Urothelium cell line (cell line): ENCODE measurements at regions not wholly inside any gene's neighbourhood (a gene's known extent, or its start where the extent isn't known, plus 50 kb on each side); places are given as distances from the start of the nearest gene placed in this dataset.
A peak's percentile ranks its signal among the peaks of the same experiment; 100 is the strongest.
"Not testable (repeated sequence)": the region's sequence is repeated elsewhere in the genome, so short reads cannot be mapped to it uniquely, and the experiment has no call there.

Experiments
- DNase-seq: peaks from one replicate; pipeline ENCODE4 v3.0.0; 2011; ENCODE audit warnings: low spot score, mixed read lengths
- FAIRE-seq: peaks from 2 replicates; lab custom pipeline; 2011; peaks lifted over from hg19 to GRCh38; lab: Jason Lieb, UNC

DNA sequence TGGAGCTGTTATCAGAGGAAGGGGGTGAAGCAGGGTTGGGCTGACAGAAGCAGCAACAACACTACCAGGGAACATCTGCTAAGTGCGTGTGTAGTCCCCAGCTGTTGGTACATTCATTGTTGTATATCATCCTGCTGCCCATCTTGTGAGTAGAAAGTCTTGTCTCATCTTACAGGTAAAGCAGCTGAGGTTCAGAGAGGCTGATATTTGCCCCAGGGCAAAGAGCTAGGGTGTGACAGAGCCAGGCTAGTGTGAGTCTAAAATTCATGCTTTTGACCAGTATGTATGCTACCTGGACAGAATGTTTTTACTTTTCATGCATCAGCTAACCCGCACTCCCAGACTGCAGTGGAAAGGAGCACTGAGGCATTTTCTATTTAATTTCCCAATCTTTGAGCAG lies 221.6 kb downstream of the STK31 start:
- no peak for FAIRE-seq
- DNase-seq, result no peak

DNA sequence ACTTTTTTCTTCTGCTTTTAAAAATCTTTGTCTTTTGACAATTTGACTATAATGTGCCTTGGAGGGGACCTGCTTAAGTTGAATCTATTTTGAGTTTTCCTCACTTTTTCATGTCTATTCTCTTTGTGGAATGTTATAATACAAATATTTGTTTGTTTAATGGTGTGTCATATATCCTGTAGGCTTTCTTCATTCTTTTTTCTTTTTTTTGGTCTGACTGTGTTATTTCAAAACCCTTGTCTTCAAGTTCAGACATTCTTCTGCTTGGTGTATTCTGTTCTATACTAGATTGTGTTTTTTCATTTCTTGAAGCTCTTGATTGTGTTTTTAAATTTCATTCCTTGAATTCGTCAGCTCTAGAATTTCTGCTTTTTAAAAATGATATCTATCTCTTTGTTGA lies 228.2 kb downstream of the STK31 start:
- DNase-seq (no peak), FAIRE-seq (no peak)

DNA sequence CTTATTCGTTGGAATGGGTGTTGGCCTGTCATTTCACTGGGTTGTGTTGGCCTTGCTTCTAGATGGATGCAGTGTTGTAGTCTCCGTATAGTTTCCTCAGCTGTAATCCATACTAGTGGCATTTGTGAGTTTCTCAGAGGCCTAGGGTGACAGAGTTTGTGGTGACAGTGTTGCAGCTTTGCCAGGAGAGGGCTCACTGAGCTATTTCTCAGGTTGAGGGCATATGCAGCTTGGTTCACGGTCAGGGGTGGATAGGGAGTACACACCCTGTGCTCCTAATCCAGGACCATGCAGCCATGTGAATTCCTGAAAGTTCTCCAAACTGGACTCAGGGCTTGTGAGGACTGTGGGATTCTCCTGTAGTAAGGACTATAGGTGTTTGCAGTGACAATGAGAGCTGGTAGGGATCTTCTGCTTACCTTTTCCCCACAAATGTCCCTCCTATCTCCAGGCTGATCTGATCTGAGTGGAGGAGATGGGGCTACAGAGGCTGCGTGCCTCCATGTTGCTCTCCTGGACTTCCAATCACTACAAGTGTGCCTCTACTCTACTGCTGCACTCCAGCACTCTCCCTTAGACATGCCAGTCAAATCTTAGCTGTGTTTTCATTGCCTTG lies 229.0 kb downstream of the STK31 start:
- DNase-seq (peak; percentile 64), FAIRE-seq (peak; percentile 96)

DNA sequence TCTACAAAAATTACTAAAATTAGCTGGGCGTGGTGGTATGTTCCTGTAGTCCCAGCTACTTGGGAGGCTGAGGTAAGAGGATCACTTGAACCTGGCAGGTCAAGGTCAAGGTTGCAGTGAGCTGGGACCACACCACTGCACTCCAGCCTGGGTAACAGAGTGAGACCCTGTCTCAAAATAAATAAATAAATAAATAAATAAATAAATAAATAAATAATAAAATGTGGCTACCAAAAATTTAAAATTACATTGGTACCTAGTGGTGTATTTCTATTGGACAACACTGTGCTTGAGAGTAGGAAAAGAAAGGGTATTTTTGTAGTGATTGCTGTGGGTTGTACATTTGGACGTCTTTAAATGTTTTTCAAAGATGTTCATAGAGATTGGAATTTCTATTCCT lies 229.7 kb downstream of the STK31 start:
- DNase-seq, FAIRE-seq: not testable (repeated sequence)

DNA sequence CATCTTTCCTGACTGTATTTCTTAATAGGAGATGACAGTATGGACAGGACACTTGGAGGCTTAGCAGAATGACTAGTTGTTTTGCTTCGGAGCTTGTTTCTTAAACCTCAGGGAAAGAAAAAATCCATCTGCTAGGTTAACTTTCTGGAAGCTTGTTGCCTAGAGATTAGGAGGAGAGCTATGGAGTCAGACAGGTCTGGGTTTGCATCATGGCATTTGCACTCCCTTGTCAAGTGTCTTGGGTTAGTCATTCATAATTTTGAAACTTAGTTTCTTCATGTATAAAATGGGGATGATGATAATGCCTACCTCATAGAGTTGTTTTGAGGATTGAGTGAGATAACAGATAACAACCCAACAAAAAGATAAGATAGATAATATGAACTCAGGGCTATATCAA lies 231.5 kb downstream of the STK31 start:
- DNase-seq, result no peak
- no peak for FAIRE-seq

DNA sequence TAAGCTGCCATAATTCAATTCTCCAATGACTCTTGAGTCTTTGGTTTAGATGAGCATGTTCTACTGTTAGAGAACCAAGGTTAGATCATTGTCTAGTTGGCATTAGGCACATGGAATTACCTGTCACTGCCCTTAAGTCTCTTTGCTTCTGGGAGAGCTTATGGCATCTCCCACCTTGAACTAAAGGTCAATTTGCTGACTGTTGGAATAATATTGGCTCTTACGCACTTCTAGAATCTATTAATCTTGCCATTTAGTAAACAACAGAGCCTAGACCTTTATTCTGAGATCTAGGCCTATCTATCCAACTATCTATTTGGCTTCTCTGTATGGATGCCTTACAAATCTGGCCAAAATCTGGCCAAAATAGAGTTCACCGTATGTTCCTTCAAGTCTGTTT lies 232.0 kb downstream of the STK31 start:
- FAIRE-seq (no peak), DNase-seq (no peak)

DNA sequence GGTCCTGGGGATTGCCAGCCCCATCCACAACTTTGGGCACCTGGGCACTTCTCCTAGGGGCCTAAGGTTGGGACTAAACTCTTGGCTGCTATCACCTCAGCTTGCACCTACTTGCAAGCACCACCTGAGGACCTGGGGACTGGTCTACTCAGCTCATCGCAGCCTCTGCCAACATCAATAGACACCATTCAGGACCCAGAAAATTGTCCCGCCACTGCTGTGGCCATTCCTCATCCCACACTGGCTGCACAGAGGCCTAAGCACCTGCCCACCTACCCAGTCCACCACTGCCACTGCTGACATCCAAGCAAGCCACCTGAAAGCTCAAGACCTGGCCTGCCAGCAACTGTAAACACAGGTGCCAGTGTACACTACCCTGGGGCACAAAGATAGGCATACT lies 234.1 kb downstream of the STK31 start:
- no peak for DNase-seq
- FAIRE-seq, result no peak

DNA sequence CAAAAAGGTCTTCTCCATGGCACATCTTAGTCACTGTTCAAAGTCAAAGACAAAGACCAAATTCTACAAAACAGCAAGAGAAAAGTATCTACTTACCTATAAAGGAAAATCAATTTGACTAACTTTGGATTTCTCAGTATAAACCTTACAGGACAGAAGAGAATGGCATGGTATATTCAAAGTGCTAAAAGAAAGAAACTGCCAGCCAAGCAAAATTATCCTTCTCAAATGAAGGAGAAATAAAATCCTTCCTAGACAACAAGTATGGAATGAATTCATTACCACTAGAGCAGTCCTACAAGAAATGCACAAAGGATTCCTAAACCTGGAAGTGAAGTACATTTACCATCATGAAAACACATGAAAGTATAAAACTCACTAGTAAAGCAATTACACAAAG lies 235.5 kb downstream of the STK31 start:
- DNase-seq, result no peak
- FAIRE-seq, result no peak

DNA sequence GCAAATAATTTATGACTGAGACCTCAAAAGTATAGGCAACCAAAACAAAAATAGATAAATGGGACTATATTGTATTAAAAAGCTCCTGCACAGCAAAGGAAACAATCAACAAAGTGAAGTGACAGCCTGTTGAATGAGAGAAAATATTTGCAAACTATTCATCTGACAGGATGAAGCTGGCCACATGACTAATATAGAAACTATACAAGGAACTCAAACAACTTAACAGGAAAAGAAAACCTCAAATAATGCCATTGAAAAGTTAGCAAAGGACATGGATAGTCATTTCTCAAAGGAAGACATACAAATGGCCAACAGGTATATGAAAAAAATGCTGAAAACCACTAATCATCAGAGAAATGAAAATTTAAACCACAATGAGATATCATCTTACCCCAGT lies 245.1 kb downstream of the STK31 start:
- no peak for DNase-seq

DNA sequence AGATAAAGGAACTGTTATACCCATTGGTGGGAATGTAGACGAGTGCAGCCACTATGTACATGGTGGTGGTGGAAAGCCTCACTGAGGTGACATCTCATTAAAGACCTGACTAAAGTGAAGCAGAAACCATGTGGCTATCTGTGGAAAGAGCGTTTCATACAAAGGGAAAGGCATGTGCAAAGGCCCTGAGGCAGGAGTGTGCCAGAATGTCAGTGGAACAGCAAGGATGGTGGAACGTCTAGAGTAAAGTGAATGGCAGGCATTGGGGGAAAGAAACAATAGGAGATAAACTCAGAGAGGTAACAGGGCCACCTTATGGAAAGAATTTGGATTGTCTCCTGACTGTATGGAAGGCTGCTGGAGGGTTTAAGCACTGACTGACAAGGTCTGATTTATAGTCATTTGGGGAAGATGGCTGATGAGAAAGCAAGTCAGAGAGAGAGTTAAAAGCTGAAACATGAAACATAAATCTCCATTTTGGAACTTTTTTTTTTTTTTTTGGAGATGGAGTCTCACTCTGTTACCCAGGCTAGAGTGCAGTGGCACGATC lies 245.7 kb downstream of the STK31 start:
- FAIRE-seq (no peak), DNase-seq (no peak)

More for the DNA sequence above, 245.1 kb downstream of the STK31 start:
- no peak for FAIRE-seq

DNA sequence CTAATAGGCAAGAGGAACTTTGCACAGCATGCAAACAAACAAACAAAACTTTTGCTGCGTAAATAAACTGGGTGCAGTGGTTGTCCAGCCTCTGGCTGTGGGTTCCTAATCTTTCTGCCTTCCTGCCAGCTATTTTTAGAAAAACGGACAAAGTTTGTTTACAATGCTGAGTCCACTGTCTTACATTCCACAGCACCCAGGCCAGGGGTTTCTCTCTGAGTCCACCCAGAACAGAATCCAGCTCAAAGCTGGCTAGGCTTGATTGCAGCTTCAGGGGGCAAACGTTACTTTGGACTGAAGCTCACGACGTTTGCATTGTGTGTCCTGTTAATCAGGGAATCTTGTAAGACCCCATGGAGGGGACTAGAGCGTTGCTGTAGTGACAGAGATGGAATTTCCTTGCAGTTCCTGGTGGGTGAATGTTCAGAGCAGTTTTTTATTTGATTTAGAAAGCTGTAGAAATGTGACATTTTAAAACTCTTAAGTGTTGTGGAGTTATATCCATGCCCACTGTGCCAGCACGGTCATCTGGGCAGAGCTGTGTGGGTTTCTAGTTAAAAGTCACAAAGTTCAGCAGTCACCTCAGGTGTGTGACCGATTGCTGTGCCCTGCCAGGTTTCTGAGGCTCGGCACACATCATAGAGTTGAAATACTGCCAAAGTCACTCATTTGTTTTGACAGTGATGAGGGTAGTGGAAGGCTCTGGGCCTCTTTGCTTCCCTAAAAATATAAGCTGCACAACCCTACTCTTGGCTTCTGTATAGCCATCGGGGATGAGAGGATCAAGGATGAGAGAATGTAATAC lies 247.0 kb downstream of the STK31 start:
- DNase-seq (peak; percentile 20), FAIRE-seq (no peak)

DNA sequence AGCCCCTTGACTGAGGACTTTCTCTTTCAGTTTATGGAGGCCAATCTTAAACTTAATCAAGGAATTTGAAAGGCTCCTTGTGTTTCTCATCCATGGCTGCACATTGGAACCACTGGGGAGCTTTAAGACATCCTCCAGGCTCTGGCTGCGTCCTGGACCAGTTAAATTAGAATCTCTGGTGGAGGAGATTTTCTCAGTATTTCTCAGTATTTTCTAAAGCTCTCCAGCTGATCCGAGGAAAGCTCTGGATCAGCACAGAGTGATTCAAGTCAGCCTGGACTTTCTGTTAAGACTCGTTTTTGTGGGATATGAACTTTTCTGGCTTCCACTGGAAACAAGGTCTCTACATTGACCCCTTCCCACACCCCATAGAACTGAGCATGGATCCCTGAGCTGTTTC lies 249.8 kb downstream of the STK31 start:
- FAIRE-seq, result no peak
- no peak for DNase-seq

DNA sequence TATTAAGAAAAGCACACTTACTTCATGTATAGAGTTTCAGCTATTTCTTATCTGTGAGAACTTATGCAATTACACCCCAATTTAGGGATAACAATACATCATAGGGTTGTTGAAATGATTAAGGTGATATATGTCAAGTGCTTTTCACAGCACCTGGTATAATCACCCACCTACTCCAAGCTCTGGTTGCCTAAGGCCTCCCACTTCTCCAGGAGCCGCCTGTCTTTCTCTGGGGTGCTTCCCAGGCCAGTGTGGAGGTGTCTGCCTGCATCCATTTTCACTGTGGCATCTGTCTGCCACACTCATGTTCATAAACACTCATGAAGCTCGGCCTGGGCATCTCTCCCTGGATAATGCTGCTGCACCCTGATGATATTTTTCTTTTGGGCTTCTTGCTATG lies 250.3 kb downstream of the STK31 start:
- no peak for FAIRE-seq
- no peak for DNase-seq

DNA sequence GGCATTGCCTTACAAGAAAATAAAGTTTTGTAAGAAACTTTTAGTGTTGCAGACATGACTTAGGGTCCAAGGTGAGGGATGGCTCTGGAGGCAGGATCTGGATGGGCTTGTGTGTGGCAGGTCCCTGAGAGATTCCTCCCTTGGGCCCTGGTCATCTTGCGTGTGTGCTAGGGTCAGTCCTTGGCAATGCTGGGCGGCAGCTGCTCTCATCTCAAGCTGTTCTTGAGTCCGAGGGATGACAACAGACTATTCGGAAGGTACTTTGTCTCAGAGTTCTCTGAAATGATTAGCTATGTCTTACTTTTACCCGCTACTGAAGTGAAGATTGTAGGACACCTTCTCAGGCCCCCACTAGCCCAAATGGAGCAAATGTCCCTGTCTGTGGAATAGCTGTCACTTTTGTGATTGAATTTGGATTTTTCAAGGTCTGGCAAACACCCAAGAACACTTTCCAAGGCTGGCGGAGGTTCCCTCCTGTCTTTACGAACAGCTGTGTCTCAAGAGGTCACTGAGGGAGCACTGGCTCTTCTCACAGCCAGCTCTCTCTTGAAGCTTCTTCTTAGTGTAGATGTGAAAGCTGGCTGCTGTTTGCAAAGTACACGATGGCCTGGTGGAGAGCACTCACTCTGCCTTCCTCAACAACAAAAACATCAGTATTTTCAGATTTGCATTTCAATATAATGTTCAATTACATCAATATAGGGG lies 253.6 kb downstream of the STK31 start:
- DNase-seq, result no peak
- FAIRE-seq, result no peak

DNA sequence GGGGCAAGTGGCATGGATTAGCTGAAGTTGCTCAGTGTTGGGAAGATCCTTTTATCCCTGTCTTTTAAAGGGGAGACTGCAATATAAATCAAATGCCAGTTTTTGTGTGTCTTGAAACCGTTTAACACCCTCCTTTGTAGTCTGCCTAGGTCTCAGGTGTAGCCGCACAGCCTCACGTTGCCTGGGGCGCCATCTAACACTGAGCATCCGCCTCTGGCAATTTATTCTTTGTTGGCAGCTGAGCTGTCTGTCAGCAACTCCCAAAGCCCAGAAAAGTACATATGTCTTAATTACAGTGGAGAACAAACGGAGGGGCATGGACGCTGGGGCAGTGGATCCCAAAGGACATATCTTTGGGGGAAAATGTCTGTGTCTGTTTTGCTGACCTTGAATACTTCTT lies 254.7 kb downstream of the STK31 start:
- FAIRE-seq (no peak), DNase-seq (no peak)

DNA sequence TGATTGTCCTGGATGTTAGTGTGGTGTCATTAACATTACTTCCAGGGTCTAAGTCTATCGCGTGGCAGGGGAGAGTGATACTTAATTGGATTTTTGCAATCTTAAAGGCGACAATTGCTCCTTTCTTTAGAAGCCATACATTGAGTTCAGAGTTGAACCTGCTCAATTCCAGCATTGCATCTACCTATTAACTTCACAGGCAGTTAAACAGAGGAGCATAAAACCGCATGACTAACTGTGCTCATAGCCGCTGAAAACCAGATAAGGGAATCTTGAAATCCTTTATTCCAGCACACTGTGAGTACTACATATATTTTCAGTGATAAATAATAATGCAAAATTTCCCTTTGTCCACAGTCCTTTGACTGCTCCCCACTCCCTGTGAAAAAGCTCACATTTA lies 255.3 kb downstream of the STK31 start:
- no peak for FAIRE-seq

DNA sequence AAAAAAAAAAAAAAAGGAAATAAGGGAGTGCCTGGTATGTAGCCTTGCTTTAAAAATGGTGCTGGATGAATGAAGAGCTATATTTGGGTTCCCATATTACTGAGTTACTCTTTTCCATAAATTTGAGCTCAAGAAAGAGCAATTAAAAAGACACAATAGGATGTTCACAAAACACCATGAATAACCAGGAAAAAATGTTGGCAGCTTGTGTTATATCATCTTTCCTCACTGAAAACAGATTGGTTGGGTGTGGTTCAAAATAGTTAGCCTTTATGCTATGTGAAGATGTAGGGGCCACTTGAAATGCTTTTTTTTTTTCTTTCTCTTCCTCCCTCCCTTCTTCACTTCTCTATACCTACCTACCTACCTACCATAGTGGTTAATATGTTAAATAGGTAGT lies 256.9 kb downstream of the STK31 start:
- DNase-seq, result no peak
- no peak for FAIRE-seq

More for the DNA sequence above, 255.3 kb downstream of the STK31 start:
- no peak for DNase-seq

DNA sequence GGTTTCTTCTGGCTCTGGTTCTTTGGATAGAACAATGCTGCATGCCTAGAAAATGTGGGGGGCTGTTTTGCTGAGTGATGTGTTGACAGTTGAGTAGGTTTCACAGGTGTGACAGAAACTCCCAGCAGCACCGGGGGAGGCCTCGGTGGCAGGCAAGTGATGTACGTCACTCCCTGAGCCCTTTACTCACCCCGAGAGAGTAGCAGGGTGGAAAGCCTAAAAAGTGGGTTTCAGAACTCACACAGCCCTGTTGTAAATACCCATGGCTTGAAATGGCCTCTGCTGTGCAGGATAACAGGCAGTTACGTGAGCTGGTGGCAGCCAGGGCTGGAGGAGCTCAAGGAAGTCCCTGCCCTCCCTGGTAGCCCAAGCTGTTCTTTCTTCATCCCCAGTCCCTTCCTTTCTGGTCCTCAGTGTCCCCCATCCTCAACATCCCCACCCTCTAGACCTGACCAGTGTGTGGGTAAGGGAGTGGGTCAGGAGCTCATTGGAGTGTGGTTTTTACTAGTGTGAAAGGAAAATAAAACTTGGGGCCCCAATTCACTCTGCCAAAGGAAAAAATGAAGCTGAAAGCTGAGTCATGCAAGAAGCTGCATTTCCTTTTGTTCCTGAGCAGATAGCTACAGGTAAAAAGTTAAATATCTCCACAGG lies 258.1 kb downstream of the STK31 start:
- no peak for FAIRE-seq

DNA sequence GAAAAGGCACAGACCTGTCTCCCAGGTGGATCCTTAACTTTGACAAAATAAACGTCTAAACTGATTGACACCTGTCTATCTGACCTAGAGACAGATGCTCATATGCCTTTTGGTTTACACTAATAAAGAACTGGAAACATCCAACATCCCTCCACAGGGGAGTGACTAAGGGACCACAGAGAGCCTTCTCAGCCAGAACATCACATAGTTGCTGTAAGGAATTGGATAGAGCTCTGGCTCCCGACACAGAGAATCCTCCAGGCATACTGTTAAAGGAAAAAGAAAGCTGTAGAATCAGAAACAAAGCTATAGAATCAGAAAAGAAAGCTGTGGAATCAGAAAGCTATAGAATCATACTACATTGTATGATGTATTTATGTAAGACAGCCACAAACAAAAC lies 258.8 kb downstream of the STK31 start:
- no peak for FAIRE-seq

More for the DNA sequence above, 258.1 kb downstream of the STK31 start:
- DNase-seq, result no peak

DNA sequence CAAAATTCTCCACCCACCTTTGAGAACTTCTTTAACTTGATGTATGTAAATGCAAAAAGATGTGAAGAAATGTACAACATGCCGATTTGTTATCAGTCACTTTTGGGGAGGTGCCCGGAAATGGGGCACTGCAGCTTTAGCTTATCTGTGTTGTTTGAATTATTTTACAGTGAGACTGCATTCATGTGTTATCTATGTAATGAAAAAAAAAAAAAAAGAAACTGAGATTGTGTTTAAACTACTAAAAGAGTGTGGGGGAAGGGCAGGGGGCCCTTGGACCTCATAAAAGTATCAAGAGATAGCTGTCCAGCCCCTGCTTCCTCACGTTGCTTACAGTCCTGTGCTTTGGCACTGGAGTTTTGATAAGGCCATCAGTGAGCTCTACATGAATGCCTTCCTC lies 259.4 kb downstream of the STK31 start:
- FAIRE-seq (no peak), DNase-seq (no peak)

More for the DNA sequence above, 258.8 kb downstream of the STK31 start:
- DNase-seq, result no peak

DNA sequence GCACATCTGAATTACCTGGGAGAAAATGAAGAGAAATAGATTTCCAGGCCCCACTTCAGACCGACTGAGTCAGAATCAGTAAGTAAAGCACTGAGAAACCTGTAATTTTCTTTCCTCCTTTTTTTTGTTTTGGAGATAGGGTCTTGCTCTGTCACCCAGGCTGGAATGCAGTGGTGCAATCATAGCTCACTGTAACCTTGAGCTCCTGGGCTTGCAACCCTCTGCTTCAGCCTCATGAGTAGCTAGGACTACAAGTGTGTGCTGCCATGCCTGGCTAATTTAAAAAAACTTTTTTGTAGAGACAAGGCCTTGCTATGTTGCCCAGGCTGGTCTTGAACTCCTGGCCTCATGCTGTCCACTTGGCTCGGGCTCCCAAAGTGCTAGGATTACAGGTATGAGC lies 260.2 kb downstream of the STK31 start:
- no peak for DNase-seq
- no peak for FAIRE-seq
